ENCODE measurements at regions not wholly inside any gene's neighbourhood (a gene's known extent, or its start where the extent isn't known, plus 50 kb on each side); places are given as distances from the start of the nearest gene placed in this dataset.
"Not testable (repeated sequence)": the region's sequence is repeated elsewhere in the genome, so short reads cannot be mapped to it uniquely, and the experiment has no call there.

GRCh38 chr9:42435715-42436342 lies 252.4 kb downstream of the SPATA31A6 start:
- not testable (repeated sequence) for H3K4me3 ChIP-seq (ENCODE audit: low read length); DNase-seq (ENCODE audit: low read depth)

- not testable (repeated sequence) for DNase-seq (ENCODE audit: low read depth)
Observed at GRCh38 chr9:42437057-42437759, 253.7 kb downstream of the SPATA31A6 start.

GRCh38 chr9:42442680-42443079 lies 259.2 kb downstream of the SPATA31A6 start:
- H3K4me3 ChIP-seq (ENCODE audit: low read length); DNase-seq (ENCODE audit: low read depth): not testable (repeated sequence)

More at GRCh38 chr9:42437057-42437759, 253.7 kb downstream of the SPATA31A6 start:
- not testable (repeated sequence) for H3K4me3 ChIP-seq (ENCODE audit: low read length)

GRCh38 chr9:42443414-42443813 lies 260.0 kb downstream of the SPATA31A6 start:
- H3K4me3 ChIP-seq (ENCODE audit: low read length); DNase-seq (ENCODE audit: low read depth): not testable (repeated sequence)

- not testable (repeated sequence) for DNase-seq (ENCODE audit: low read depth); H3K4me3 ChIP-seq (ENCODE audit: low read length)
Observed at GRCh38 chr9:42461436-42461835, 278.0 kb downstream of the SPATA31A6 start.

GRCh38 chr9:42461863-42462262 lies 278.4 kb downstream of the SPATA31A6 start:
- DNase-seq (ENCODE audit: low read depth); H3K4me3 ChIP-seq (ENCODE audit: low read length): not testable (repeated sequence)

- not testable (repeated sequence) for DNase-seq (ENCODE audit: low read depth); H3K4me3 ChIP-seq (ENCODE audit: low read length)
Observed at GRCh38 chr9:42463981-42464380, 280.5 kb downstream of the SPATA31A6 start.

GRCh38 chr9:42470577-42470976 lies 287.1 kb downstream of the SPATA31A6 start:
- peak; percentile 65 for TF ChIP-seq CTCF (IDR thresholded peaks at IDR 0.05; ENCODE audit: insufficient read depth, low read depth, low read length, missing control alignments)
- peak; percentile 29 for DNase-seq (ENCODE audit: low read depth)
- H3K4me3 ChIP-seq (ENCODE audit: low read length): not testable (repeated sequence)

GRCh38 chr9:42490989-42491388 lies 307.5 kb downstream of the SPATA31A6 start:
- TF ChIP-seq CTCF (IDR thresholded peaks at IDR 0.05; ENCODE audit: insufficient read depth, low read depth, low read length, missing control alignments): peak; percentile 1
- not testable (repeated sequence) for DNase-seq (ENCODE audit: low read depth); H3K4me3 ChIP-seq (ENCODE audit: low read length)

GRCh38 chr9:42502620-42503264 lies 319.3 kb downstream of the SPATA31A6 start:
- DNase-seq (ENCODE audit: low read depth); H3K4me3 ChIP-seq (ENCODE audit: low read length): not testable (repeated sequence)

- H3K4me3 ChIP-seq (ENCODE audit: low read length): not testable (repeated sequence)
- DNase-seq (ENCODE audit: low read depth): peak; percentile 52
Observed at GRCh38 chr9:42508111-42508510, 324.7 kb downstream of the SPATA31A6 start.

GRCh38 chr9:42513535-42513934 lies 330.1 kb downstream of the SPATA31A6 start:
- not testable (repeated sequence) for DNase-seq (ENCODE audit: low read depth); H3K4me3 ChIP-seq (ENCODE audit: low read length)

- DNase-seq (ENCODE audit: low read depth): peak; percentile 54
- H3K4me3 ChIP-seq (ENCODE audit: low read length): not testable (repeated sequence)
Observed at GRCh38 chr9:42534325-42534983, 351.0 kb downstream of the SPATA31A6 start.

Measured in epithelial cell of esophagus (primary cell).